HG03520 (cell line): ENCODE measurements at regions not wholly inside any gene's neighbourhood (a gene's known extent, or its start where the extent isn't known, plus 50 kb on each side); places are given as distances from the start of the nearest gene placed in this dataset.

Experiments used
- ATAC-seq: cut with Tn5 transposase; IDR thresholded peaks from one replicate; pipeline ENCODE4 v1.9.1; 2021; ENCODE audit warnings: mild to moderate bottlenecking, moderate library complexity; ENCODE audit not compliant: unreplicated experiment

- no peak for ATAC-seq
Measured at GRCh38 chr1:87853576-87854351, 525.1 kb downstream of the LMO4 start.

GRCh38 chr1:87863317-87863716, 534.6 kb downstream of the LMO4 start:
- ATAC-seq = no peak

GRCh38 chr1:87864676-87865075, 536.0 kb downstream of the LMO4 start:
- no peak for ATAC-seq

- ATAC-seq = no peak
Measured at GRCh38 chr1:87866416-87866815, 537.7 kb downstream of the LMO4 start.

- no peak for ATAC-seq
Measured at GRCh38 chr1:87867626-87868025, 538.9 kb downstream of the LMO4 start.

GRCh38 chr1:87869567-87869966, 540.9 kb downstream of the LMO4 start:
- ATAC-seq = no peak

GRCh38 chr1:87872189-87872588, 543.5 kb downstream of the LMO4 start:
- ATAC-seq = no peak

GRCh38 chr1:87872692-87873091, 544.0 kb downstream of the LMO4 start:
- ATAC-seq = no peak

- ATAC-seq = no peak
Measured at GRCh38 chr1:87878873-87879272, 550.2 kb downstream of the LMO4 start.

- ATAC-seq = no peak
Measured at GRCh38 chr1:87880098-87880760, 551.5 kb downstream of the LMO4 start.

GRCh38 chr1:87880764-87881163, 552.1 kb downstream of the LMO4 start:
- no peak for ATAC-seq

- ATAC-seq = no peak
Measured at GRCh38 chr1:87883906-87884305, 555.2 kb downstream of the LMO4 start.

GRCh38 chr1:87884581-87884980, 555.9 kb downstream of the LMO4 start:
- no peak for ATAC-seq

GRCh38 chr1:87885278-87886025, 556.8 kb downstream of the LMO4 start:
- ATAC-seq = no peak

- ATAC-seq = no peak
Measured at GRCh38 chr1:87887100-87887499, 558.4 kb downstream of the LMO4 start.

- no peak for ATAC-seq
Measured at GRCh38 chr1:87888446-87888845, 559.8 kb downstream of the LMO4 start.

- ATAC-seq = no peak
Measured at GRCh38 chr1:87894062-87894461, 565.4 kb downstream of the LMO4 start.

- no peak for ATAC-seq
Measured at GRCh38 chr1:87897481-87897880, 568.8 kb downstream of the LMO4 start.

- ATAC-seq = no peak
Measured at GRCh38 chr1:87898431-87898830, 569.8 kb downstream of the LMO4 start.

GRCh38 chr1:87899017-87899416, 570.3 kb downstream of the LMO4 start:
- no peak for ATAC-seq

GRCh38 chr1:87899746-87900145, 571.1 kb downstream of the LMO4 start:
- no peak for ATAC-seq

- no peak for ATAC-seq
Measured at GRCh38 chr1:87902830-87903229, 574.1 kb downstream of the LMO4 start.
